K562 (cell line): ENCODE measurements at regions not wholly inside any gene's neighbourhood (a gene's known extent, or its start where the extent isn't known, plus 50 kb on each side); places are given as distances from the start of the nearest gene placed in this dataset.

Experiments used
- ATAC-seq: fragments of 200-7000 bp; cut with Tn5 transposase; 3 replicates; pipeline ENCODE4 v1.9.1; 2020; ENCODE audit warnings: moderate library complexity
- BruUV-seq: library from RNA; stranded (reverse); fragments of 400-500 nt; replicated peaks from 2 replicates; lab custom pipeline; 2021; lab: Mats Ljungman, UMichigan
- CTCF ChIA-PET: fragments of 300-600 bp; formaldehyde crosslinking; extraction: SDS; loops from one replicate; lab custom pipeline; 2021; ENCODE audit warnings: low intra/inter-chr PET ratio; lab: Yijun Ruan, JAX
- POLR2A ChIA-PET: fragments of 300-600, 350-650 bp; sonication (Branson Sonifier 250); formaldehyde crosslinking; extraction: SDS; loops from one replicate; lab custom pipeline; 2021; ENCODE audit warnings: antibody characterized with exemption, inconsistent platforms; lab: Yijun Ruan, JAX
- DNase-seq, 4 experiments: peaks; one replicate each; pipeline versions ENCODE4 v3.0.0 to v3.0.0-alpha.2; 2011 to 2018; ENCODE audit warnings: low spot score in 3 of 4, mixed read lengths in 3 of 4; ENCODE audit errors: extremely low read depth in 1 of 4
- FAIRE-seq: peaks from 2 replicates; lab custom pipeline; 2011; peaks lifted over from hg19 to GRCh38; lab: Jason Lieb, UNC
- H2AFZ ChIP-seq: 2 replicates; pipeline ENCODE4 v1.6.0; 2011; ENCODE audit warnings: low read depth, low read length, control low read depth, inconsistent platforms
- H3K27ac ChIP-seq: fragments of 200-600 bp; 3 replicates; pipeline ENCODE4 v1.8.0; 2011; ENCODE audit warnings: low read depth, mild to moderate bottlenecking, control low read depth, inconsistent platforms, low read length, moderate library complexity, mixed read lengths; ENCODE audit errors: extremely low read depth
- H3K27me3 ChIP-seq, 2 experiments: fragments of 300-600 bp in 1 of 2; 2 replicates in 1 of 2; 3 replicates in 1 of 2; pipeline versions ENCODE4 v1.6.0 to v1.8.0; 2011; ENCODE audit warnings: inconsistent platforms in 2 of 2, low read length in 2 of 2, mild to moderate bottlenecking in 1 of 2, mixed read lengths in 1 of 2, moderate library complexity in 1 of 2; ENCODE audit not compliant: control insufficient read depth in 2 of 2, insufficient read depth in 2 of 2
- H3K36me3 ChIP-seq: fragments of 300-600 bp; 3 replicates; pipeline ENCODE4 v1.8.0; 2011; ENCODE audit warnings: mild to moderate bottlenecking, low read length, inconsistent platforms; ENCODE audit not compliant: control insufficient read depth, insufficient read depth
- H3K4me1 ChIP-seq, 2 experiments: fragments of 200-600 bp in 1 of 2; replicated peaks in 1 of 2; 2 replicates in 1 of 2; 3 replicates in 1 of 2; pipeline versions ENCODE4 v1.5.1 to v1.8.0; 2011; ENCODE audit warnings: inconsistent platforms in 2 of 2, low read length in 2 of 2, mild to moderate bottlenecking in 1 of 2, mixed read lengths in 1 of 2, moderate library complexity in 1 of 2; ENCODE audit not compliant: control insufficient read depth in 2 of 2, insufficient read depth in 2 of 2
- H3K4me2 ChIP-seq: 2 replicates; pipeline ENCODE4 v1.6.1; 2011; ENCODE audit warnings: low read length, control low read depth, inconsistent platforms, mixed read lengths; ENCODE audit not compliant: insufficient read depth
- H3K4me3 ChIP-seq: fragments of 200-600 bp; sonication (generic), shearing (Covaris generic); 2 replicates; pipeline ENCODE4 v1.5.1; 2016; ENCODE audit warnings: control low read depth, inconsistent platforms
- H3K79me2 ChIP-seq: fragments of 200-600 bp; 3 replicates; pipeline ENCODE4 v1.8.0; 2011; ENCODE audit warnings: low read length, inconsistent platforms; ENCODE audit not compliant: control insufficient read depth, insufficient read depth
- H3K9ac ChIP-seq, 2 experiments: 2 replicates each; pipeline versions ENCODE4 v1.6.0 to v1.6.1; 2011; ENCODE audit warnings: low read depth in 2 of 2, low read length in 2 of 2, control low read depth in 1 of 2, inconsistent platforms in 1 of 2, mild to moderate bottlenecking in 1 of 2, mixed read lengths in 1 of 2; ENCODE audit not compliant: insufficient read depth in 1 of 2
- H3K9me1 ChIP-seq: one replicate; pipeline ENCODE4 v1.6.0; 2011; ENCODE audit warnings: inconsistent platforms, mild to moderate bottlenecking, low read length, moderate library complexity; ENCODE audit not compliant: control insufficient read depth, insufficient read depth
- H3K9me3 ChIP-seq: replicated peaks from 2 replicates; pipeline ENCODE4 v1.5.1; 2011; ENCODE audit warnings: low read depth, low read length, inconsistent platforms; ENCODE audit not compliant: control insufficient read depth, insufficient read depth
- H4K20me1 ChIP-seq: replicated peaks from 2 replicates; pipeline ENCODE4 v1.6.1; 2011; ENCODE audit warnings: low read length, inconsistent platforms, mixed read lengths; ENCODE audit not compliant: control insufficient read depth, insufficient read depth
- ADNP ChIP-seq: fragments of 200-800 bp; sonication (Bioruptor generic); IDR thresholded peaks from 2 replicates; pipeline ENCODE4 v1.6.1; 2016; ENCODE audit warnings: missing genetic modification characterization, missing compliant biosample characterization
- C11orf30 ChIP-seq: fragments of 450-650 bp; IDR thresholded peaks from 2 replicates; pipeline ENCODE4 v1.6.1; 2016; ENCODE audit warnings: low read depth, mild to moderate bottlenecking
- GTF2E2 ChIP-seq: fragments of 200-800 bp; sonication (Bioruptor generic); IDR thresholded peaks from 2 replicates; pipeline ENCODE4 v1.6.1; 2016; ENCODE audit warnings: missing genetic modification characterization, missing compliant biosample characterization
- MAFF ChIP-seq: IDR thresholded peaks from 2 replicates; pipeline ENCODE4 v1.6.1; 2012; ENCODE audit warnings: low read length, improper control_type of control experiment
- MAFG ChIP-seq: fragments of 450-650 bp; conservative IDR thresholded peaks from 2 replicates; pipeline ENCODE4 v1.6.1; 2016; ENCODE audit warnings: missing genetic modification characterization, missing compliant biosample characterization
- MAFK ChIP-seq: IDR thresholded peaks from 2 replicates; pipeline ENCODE4 v1.6.1; 2011; ENCODE audit warnings: low read length, improper control_type of control experiment
- NCOA4 ChIP-seq: fragments of 450-650 bp; IDR thresholded peaks from 2 replicates; pipeline ENCODE4 v1.6.1; 2018; ENCODE audit warnings: mild to moderate bottlenecking; ENCODE audit not compliant: partially characterized antibody
- SRSF9 ChIP-seq: fragments of 200-400 bp; formaldehyde crosslinking; IDR thresholded peaks from 2 replicates; pipeline ENCODE4 v1.6.1; 2017; ENCODE audit warnings: low read depth, low read length, borderline replicate concordance
- TAF15 ChIP-seq: fragments of 200-400 bp; formaldehyde crosslinking; IDR thresholded peaks from 2 replicates; pipeline ENCODE4 v1.6.1; 2017; ENCODE audit warnings: mild to moderate bottlenecking, low read depth, low read length, moderate library complexity
- TEAD1 ChIP-seq, 2 experiments: fragments of 450-650 bp in 1 of 2; sonication (generic) in 1 of 2; formaldehyde crosslinking; IDR thresholded peaks; 2 replicates each; pipeline versions ENCODE4 v1.4.0 to v1.8.0; 2020 to 2022; ENCODE audit warnings: mild to moderate bottlenecking in 2 of 2, missing genetic modification reagents in 1 of 2
- TOE1 ChIP-seq, 2 experiments: fragments of 450-650 bp in 1 of 2; sonication (generic) in 1 of 2; formaldehyde crosslinking in 1 of 2; IDR thresholded peaks; 2 replicates each; pipeline versions ENCODE4 v1.7.1 to v1.8.0; 2016 to 2022; ENCODE audit warnings: borderline replicate concordance in 2 of 2, mild to moderate bottlenecking in 2 of 2, antibody characterized with exemption in 1 of 2, inconsistent platforms in 1 of 2, low read depth in 1 of 2, missing genetic modification reagents in 1 of 2, moderate library complexity in 1 of 2
- USF2 ChIP-seq: sonication (generic); formaldehyde crosslinking; IDR thresholded peaks from 2 replicates; pipeline ENCODE4 v1.5.0; 2020; ENCODE audit warnings: missing genetic modification reagents
- ZBTB1 ChIP-seq: sonication (generic); formaldehyde crosslinking; IDR thresholded peaks from 2 replicates; pipeline ENCODE4 v1.8.1; 2023; ENCODE audit warnings: missing genetic modification reagents, low read depth, mild to moderate bottlenecking, borderline replicate concordance
- ZNF316 ChIP-seq: fragments of 450-650 bp; IDR thresholded peaks from 2 replicates; pipeline ENCODE4 v1.6.1; 2016
- WGBS: fragments of 100-300 bp; shearing (Covaris generic); methylation state at CpG from one replicate; pipeline ENCODE4 v1.1.6; 2016; ENCODE audit warnings: low coverage, mixed read lengths; ENCODE audit not compliant: insufficient coverage; ENCODE audit errors: missing lambda C conversion rate; 5-methylcytosine and 5-hydroxymethylcytosine counted together
- in situ Hi-C: fragments of 300-500 bp; cut with MboI; formaldehyde crosslinking; loops from 4 replicates; pipeline ENCODE4 v1.15.0; 2018; ENCODE audit warnings: inconsistent platforms, mixed read lengths
- intact Hi-C: fragments of 100-400 bp; cut with micrococcal nuclease; formaldehyde crosslinking; loops from 2 replicates; pipeline ENCODE4 v1.14.2; 2022

GRCh38 chr4:133981327-133981726, 220.3 kb downstream of the PABPC4L start:
- ChIA-PET POLR2A (no interaction called here), CTCF (no interaction called here)
- in situ Hi-C loops (no loop called here), intact Hi-C loops (no loop called here)
- Histone ChIP-seq H3K27me3 (no peaks in the 10 kb centered on the region), H3K9ac (no peak overlapping the region), H4K20me1 (no peaks in the 10 kb centered on the region), H3K9me1 (no peaks in the 10 kb centered on the region), H3K36me3 (no peaks in the 10 kb centered on the region), H3K9me3 (no peaks in the 10 kb centered on the region), H3K4me3 (no peak overlapping the region), H3K4me2 (no peak overlapping the region), H2AFZ (no peak overlapping the region), H3K79me2 (no peaks in the 10 kb centered on the region), H3K4me1 (no peaks in the 10 kb centered on the region), H3K27ac (no peak overlapping the region)
- FAIRE-seq (no peak), ATAC-seq (no peak), DNase-seq (no peak)
- no TSS peak for BruUV-seq
- peak; percentile 36; the same call in 1 of the 2 replicates for TF ChIP-seq MAFG (tag)
- TF ChIP-seq ZNF316, result peak; percentile 73
- no peak for TF ChIP-seq ADNP
- no peak for TF ChIP-seq TAF15
- peak; percentile 38; the same call in 1 of the 2 replicates for TF ChIP-seq MAFF
- peak; percentile 46; the same call in 1 of the 2 replicates for TF ChIP-seq MAFK
- TF ChIP-seq C11orf30, result peak; percentile 33; the same call in 1 of the 2 replicates
- WGBS, result 10% methylated on average over 2 of the region's 2 CpGs

- no peaks in the 10 kb centered on the region for H3K27me3 ChIP-seq
- H3K27ac ChIP-seq, result no peak overlapping the region
- no peak overlapping the region for H3K4me2 ChIP-seq
- TF ChIP-seq TEAD1 (CRISPR knock-in tag; IDR thresholded peaks at IDR 0.05), result no peak
- TF ChIP-seq NCOA4, result no peak
- no peak for TF ChIP-seq SRSF9
- TF ChIP-seq TOE1 (IDR thresholded peaks at IDR 0.05; ENCODE audit: borderline replicate concordance), result no peak
- no peak for TF ChIP-seq TOE1 (CRISPR knock-in tag; IDR thresholded peaks at IDR 0.05; ENCODE audit: borderline replicate concordance, low read depth)
- TF ChIP-seq USF2 (CRISPR knock-in tag), result no peak
- no peak for TF ChIP-seq GTF2E2 (tag)
- TF ChIP-seq ZBTB1 (CRISPR knock-in tag), result no peak
- DNase-seq (no peak), FAIRE-seq (no peak), ATAC-seq (no peak)
- no peaks in the 10 kb centered on the region for H3K36me3 ChIP-seq
- no TSS peak for BruUV-seq
- intact Hi-C loops (no loop called here), in situ Hi-C loops (no loop called here)
- no peaks in the 10 kb centered on the region for H4K20me1 ChIP-seq
- CTCF ChIA-PET, result no interaction called here
- no peaks in the 10 kb centered on the region for H3K9me3 ChIP-seq
- H3K4me1 ChIP-seq, result no peaks in the 10 kb centered on the region
- no peak overlapping the region for H3K9ac ChIP-seq
- no peak overlapping the region for H3K4me3 ChIP-seq
- no peaks in the 10 kb centered on the region for H3K79me2 ChIP-seq
- WGBS, result 0% methylated on average over 2 of the region's 2 CpGs
- POLR2A ChIA-PET, result no interaction called here
- no peaks in the 10 kb centered on the region for H3K9me1 ChIP-seq
- no peak overlapping the region for H2AFZ ChIP-seq
Measured at GRCh38 chr4:133972586-133972985, 229.0 kb downstream of the PABPC4L start.
